SK-N-SH treated with all-trans-retinoic acid at 6 μM for 48 hours (cell line): ENCODE measurements at regions not wholly inside any gene's neighbourhood (a gene's known extent, or its start where the extent isn't known, plus 50 kb on each side); places are given as distances from the start of the nearest gene placed in this dataset.

Experiments used
- ATAC-seq: fragments of 200-7000 bp; cut with Tn5 transposase; 3 replicates; pipeline ENCODE4 v1.9.1; 2020; ENCODE audit warnings: mild to moderate bottlenecking, moderate library complexity
- ARNTL ChIP-seq: fragments of 450-650 bp; formaldehyde crosslinking; IDR thresholded peaks from 2 replicates; pipeline ENCODE4 v1.5.0; 2020; ENCODE audit warnings: low read depth, mild to moderate bottlenecking, moderate library complexity, borderline replicate concordance
- BACH2 ChIP-seq: fragments of 250-450 bp; sonication (Bioruptor Pico); IDR thresholded peaks from 2 replicates; pipeline ENCODE4 v1.9.0; 2021; ENCODE audit warnings: mild to moderate bottlenecking, borderline replicate concordance
- CSDC2 ChIP-seq: fragments of 250-450 bp; sonication (Bioruptor Pico); IDR thresholded peaks from 2 replicates; pipeline ENCODE4 v1.5.0; 2020; ENCODE audit warnings: mild to moderate bottlenecking, moderate library complexity
- ESRRG ChIP-seq: fragments of 250-450 bp; sonication (Bioruptor Pico); IDR thresholded peaks from 2 replicates; pipeline ENCODE4 v1.6.1; 2021; ENCODE audit warnings: mild to moderate bottlenecking
- GLIS3 ChIP-seq: fragments of 250-450 bp; sonication (Bioruptor Pico); IDR thresholded peaks from 2 replicates; pipeline ENCODE4 v1.5.0; 2020; ENCODE audit warnings: mild to moderate bottlenecking, moderate library complexity
- ISL1 ChIP-seq: fragments of 250-450 bp; sonication (Bioruptor Pico); IDR thresholded peaks from 2 replicates; pipeline ENCODE4 v2.1.2; 2022; ENCODE audit warnings: mild to moderate bottlenecking, moderate library complexity
- OSR1 ChIP-seq: fragments of 250-450 bp; sonication (Bioruptor Pico); IDR thresholded peaks from 2 replicates; pipeline ENCODE4 v1.8.0; 2022; ENCODE audit warnings: moderate library complexity, mild to moderate bottlenecking, inconsistent platforms
- PPARA ChIP-seq: fragments of 250-450 bp; sonication (Bioruptor Pico); IDR thresholded peaks from 2 replicates; pipeline ENCODE4 v1.5.0; 2020; ENCODE audit warnings: mild to moderate bottlenecking, borderline replicate concordance
- RARB ChIP-seq: fragments of 250-450 bp; sonication (Bioruptor Pico); IDR thresholded peaks from 2 replicates; pipeline ENCODE4 v1.8.0; 2021; ENCODE audit warnings: mild to moderate bottlenecking, moderate library complexity
- SNAI2 ChIP-seq: fragments of 250-450 bp; sonication (Bioruptor Pico); IDR thresholded peaks from 2 replicates; pipeline ENCODE4 v1.5.0; 2020; ENCODE audit warnings: mild to moderate bottlenecking, moderate library complexity
- TCF4 ChIP-seq: fragments of 250-450 bp; sonication (Bioruptor Pico); IDR thresholded peaks from 2 replicates; pipeline ENCODE4 v1.8.0; 2021; ENCODE audit warnings: mild to moderate bottlenecking, moderate library complexity, borderline replicate concordance
- TOX ChIP-seq: fragments of 250-450 bp; sonication (Bioruptor Pico); IDR thresholded peaks from 2 replicates; pipeline ENCODE4 v1.8.0; 2021; ENCODE audit warnings: mild to moderate bottlenecking, moderate library complexity, borderline replicate concordance
- ZC3H10 ChIP-seq: fragments of 250-450 bp; sonication (Bioruptor Pico); IDR thresholded peaks from 2 replicates; pipeline ENCODE4 v1.5.1; 2021; ENCODE audit warnings: mild to moderate bottlenecking, moderate library complexity
- ZFP3 ChIP-seq: fragments of 250-450 bp; sonication (Bioruptor Pico); IDR thresholded peaks from 2 replicates; pipeline ENCODE4 v1.5.0; 2020; ENCODE audit warnings: mild to moderate bottlenecking, moderate library complexity
- ZFP30 ChIP-seq: fragments of 450-650 bp; formaldehyde crosslinking; IDR thresholded peaks from 2 replicates; pipeline ENCODE4 v1.5.0; 2022; ENCODE audit warnings: mild to moderate bottlenecking, moderate library complexity
- ZNF70 ChIP-seq: fragments of 450-650 bp; formaldehyde crosslinking; IDR thresholded peaks from 2 replicates; pipeline ENCODE4 v1.5.0; 2020; ENCODE audit warnings: mild to moderate bottlenecking, moderate library complexity
- ZNF8 ChIP-seq: fragments of 450-650 bp; formaldehyde crosslinking; IDR thresholded peaks from 2 replicates; pipeline ENCODE4 v1.5.0; 2020; ENCODE audit warnings: mild to moderate bottlenecking, moderate library complexity
- TF ChIP-seq, protein P1 (sequence below): fragments of 250-450 bp; sonication (Bioruptor Pico); IDR thresholded peaks from 2 replicates; pipeline ENCODE4 v1.8.0; 2020; ENCODE audit warnings: mild to moderate bottlenecking, moderate library complexity, borderline replicate concordance
- TF ChIP-seq, protein P2 (sequence below): fragments of 250-450 bp; sonication (Bioruptor Pico); IDR thresholded peaks from 2 replicates; pipeline ENCODE4 v1.5.1; 2021; ENCODE audit warnings: mild to moderate bottlenecking, moderate library complexity
- TF ChIP-seq, protein P3 (sequence below): fragments of 250-450 bp; sonication (Bioruptor Pico); IDR thresholded peaks from 2 replicates; pipeline ENCODE4 v1.5.1; 2020; ENCODE audit warnings: low read depth, mild to moderate bottlenecking, moderate library complexity
- TF ChIP-seq, protein P4 (sequence below): fragments of 250-450 bp; sonication (Bioruptor Pico); IDR thresholded peaks from 2 replicates; pipeline ENCODE4 v1.5.0; 2020; ENCODE audit warnings: mild to moderate bottlenecking, moderate library complexity
- TF ChIP-seq, protein P5 (sequence below): fragments of 250-450 bp; sonication (Bioruptor Pico); IDR thresholded peaks from 2 replicates; pipeline ENCODE4 v1.8.0; 2021; ENCODE audit warnings: low read depth, mild to moderate bottlenecking, moderate library complexity, borderline replicate concordance

DNA sequence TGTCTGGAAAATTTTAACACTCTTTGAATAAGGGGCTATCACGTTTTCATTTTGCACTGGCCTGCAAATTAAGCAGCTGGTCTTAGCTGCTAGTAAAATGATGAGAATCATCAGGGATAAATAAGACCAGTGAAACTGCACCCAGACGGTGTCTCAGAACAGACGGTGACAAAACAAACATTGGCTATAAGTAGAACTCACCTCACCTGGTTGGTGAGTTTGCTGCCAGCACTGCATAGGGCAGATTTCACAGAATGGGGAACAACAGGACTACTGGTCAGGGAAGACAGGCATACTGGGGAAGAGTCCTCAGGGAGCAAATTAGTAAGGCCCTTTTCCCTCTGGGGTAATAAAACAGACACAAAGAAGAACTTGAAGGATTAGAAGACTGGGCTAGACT, 175.9 kb upstream of the CITED2 start:
- ATAC-seq, result no peak
- TF ChIP-seq CSDC2 (no peak), TCF4 (CRISPR knock-in tag) (no peak), PPARA (CRISPR knock-in tag) (no peak), ARNTL (CRISPR knock-in tag) (no peak), OSR1 (no peak), TOX (no peak), SNAI2 (CRISPR knock-in tag) (no peak), RARB (CRISPR knock-in tag) (no peak), ZNF70 (no peak), ZFP3 (CRISPR knock-in tag) (no peak)
- TF ChIP-seq, protein P1, sequence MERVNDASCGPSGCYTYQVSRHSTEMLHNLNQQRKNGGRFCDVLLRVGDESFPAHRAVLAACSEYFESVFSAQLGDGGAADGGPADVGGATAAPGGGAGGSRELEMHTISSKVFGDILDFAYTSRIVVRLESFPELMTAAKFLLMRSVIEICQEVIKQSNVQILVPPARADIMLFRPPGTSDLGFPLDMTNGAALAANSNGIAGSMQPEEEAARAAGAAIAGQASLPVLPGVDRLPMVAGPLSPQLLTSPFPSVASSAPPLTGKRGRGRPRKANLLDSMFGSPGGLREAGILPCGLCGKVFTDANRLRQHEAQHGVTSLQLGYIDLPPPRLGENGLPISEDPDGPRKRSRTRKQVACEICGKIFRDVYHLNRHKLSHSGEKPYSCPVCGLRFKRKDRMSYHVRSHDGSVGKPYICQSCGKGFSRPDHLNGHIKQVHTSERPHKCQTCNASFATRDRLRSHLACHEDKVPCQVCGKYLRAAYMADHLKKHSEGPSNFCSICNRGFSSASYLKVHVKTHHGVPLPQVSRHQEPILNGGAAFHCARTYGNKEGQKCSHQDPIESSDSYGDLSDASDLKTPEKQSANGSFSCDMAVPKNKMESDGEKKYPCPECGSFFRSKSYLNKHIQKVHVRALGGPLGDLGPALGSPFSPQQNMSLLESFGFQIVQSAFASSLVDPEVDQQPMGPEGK (CRISPR knock-in tag), result no peak
- TF ChIP-seq, all 23 proteins: peak for 0

DNA sequence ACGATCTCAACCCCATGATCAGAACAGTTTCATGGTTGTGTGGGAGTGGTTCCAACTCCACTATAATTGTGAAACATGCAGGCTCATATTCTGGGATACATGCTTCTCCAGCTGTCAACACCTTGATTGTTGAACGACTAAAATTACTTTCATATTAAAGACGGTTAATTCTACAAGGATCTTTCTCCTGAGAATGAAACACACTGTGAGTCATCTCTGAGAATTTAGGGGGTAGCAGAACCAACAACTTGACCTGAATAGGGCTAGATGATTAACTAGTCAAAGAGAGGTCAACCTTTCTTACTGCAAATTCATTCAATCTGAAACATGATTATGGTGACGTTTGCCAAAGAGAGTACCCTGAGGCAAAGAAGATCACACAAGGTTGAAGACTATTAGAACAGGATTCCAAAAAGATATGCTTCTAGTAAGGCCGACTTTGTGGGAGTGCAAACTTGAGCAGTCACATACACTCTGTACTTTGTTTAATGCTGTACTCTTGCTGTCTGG, 175.2 kb upstream of the CITED2 start:
- TF ChIP-seq PPARA (CRISPR knock-in tag) (no peak), ISL1 (CRISPR knock-in tag) (no peak), ARNTL (CRISPR knock-in tag) (no peak), ZFP3 (CRISPR knock-in tag) (no peak)
- TF ChIP-seq, protein P1 (CRISPR knock-in tag), result no peak
- ATAC-seq, result no peak

DNA sequence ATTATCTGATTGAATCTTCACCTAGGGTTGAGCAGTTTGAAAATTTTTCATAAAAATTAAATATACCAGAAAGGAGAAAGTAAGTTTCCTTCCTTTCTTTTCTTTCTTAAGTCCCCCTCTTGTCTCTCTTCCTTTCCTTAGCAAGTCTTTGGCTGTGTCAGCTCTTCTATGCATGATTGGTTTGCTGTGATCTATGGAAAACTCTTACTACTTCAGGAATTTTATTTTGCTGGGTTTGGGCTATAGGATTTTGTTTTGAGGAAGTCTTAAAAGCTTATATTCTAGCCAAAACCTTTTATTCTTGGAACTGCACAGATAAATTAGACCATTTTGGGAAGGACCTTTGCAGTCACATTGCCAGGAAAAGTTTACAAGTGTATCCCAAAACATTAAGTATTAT, 173.4 kb upstream of the CITED2 start:
- no peak for ATAC-seq
- TF ChIP-seq SNAI2 (CRISPR knock-in tag), result no peak
- TF ChIP-seq, protein P2, sequence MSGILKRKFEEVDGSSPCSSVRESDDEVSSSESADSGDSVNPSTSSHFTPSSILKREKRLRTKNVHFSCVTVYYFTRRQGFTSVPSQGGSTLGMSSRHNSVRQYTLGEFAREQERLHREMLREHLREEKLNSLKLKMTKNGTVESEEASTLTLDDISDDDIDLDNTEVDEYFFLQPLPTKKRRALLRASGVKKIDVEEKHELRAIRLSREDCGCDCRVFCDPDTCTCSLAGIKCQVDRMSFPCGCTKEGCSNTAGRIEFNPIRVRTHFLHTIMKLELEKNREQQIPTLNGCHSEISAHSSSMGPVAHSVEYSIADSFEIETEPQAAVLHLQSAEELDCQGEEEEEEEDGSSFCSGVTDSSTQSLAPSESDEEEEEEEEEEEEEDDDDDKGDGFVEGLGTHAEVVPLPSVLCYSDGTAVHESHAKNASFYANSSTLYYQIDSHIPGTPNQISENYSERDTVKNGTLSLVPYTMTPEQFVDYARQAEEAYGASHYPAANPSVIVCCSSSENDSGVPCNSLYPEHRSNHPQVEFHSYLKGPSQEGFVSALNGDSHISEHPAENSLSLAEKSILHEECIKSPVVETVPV, result no peak
- TF ChIP-seq, protein P3, sequence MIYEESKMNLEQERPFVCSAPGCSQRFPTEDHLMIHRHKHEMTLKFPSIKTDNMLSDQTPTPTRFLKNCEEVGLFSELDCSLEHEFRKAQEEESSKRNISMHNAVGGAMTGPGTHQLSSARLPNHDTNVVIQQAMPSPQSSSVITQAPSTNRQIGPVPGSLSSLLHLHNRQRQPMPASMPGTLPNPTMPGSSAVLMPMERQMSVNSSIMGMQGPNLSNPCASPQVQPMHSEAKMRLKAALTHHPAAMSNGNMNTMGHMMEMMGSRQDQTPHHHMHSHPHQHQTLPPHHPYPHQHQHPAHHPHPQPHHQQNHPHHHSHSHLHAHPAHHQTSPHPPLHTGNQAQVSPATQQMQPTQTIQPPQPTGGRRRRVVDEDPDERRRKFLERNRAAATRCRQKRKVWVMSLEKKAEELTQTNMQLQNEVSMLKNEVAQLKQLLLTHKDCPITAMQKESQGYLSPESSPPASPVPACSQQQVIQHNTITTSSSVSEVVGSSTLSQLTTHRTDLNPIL, result no peak
- TF ChIP-seq, protein P1 (CRISPR knock-in tag), result no peak
- TF ChIP-seq, protein P4, sequence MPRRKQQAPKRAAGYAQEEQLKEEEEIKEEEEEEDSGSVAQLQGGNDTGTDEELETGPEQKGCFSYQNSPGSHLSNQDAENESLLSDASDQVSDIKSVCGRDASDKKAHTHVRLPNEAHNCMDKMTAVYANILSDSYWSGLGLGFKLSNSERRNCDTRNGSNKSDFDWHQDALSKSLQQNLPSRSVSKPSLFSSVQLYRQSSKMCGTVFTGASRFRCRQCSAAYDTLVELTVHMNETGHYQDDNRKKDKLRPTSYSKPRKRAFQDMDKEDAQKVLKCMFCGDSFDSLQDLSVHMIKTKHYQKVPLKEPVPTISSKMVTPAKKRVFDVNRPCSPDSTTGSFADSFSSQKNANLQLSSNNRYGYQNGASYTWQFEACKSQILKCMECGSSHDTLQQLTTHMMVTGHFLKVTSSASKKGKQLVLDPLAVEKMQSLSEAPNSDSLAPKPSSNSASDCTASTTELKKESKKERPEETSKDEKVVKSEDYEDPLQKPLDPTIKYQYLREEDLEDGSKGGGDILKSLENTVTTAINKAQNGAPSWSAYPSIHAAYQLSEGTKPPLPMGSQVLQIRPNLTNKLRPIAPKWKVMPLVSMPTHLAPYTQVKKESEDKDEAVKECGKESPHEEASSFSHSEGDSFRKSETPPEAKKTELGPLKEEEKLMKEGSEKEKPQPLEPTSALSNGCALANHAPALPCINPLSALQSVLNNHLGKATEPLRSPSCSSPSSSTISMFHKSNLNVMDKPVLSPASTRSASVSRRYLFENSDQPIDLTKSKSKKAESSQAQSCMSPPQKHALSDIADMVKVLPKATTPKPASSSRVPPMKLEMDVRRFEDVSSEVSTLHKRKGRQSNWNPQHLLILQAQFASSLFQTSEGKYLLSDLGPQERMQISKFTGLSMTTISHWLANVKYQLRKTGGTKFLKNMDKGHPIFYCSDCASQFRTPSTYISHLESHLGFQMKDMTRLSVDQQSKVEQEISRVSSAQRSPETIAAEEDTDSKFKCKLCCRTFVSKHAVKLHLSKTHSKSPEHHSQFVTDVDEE (CRISPR knock-in tag), result no peak
- TF ChIP-seq PPARA (CRISPR knock-in tag), result no peak
- no peak for TF ChIP-seq ESRRG
- no peak for TF ChIP-seq CSDC2
- TF ChIP-seq BACH2 (CRISPR knock-in tag), result no peak
- TF ChIP-seq TCF4 (CRISPR knock-in tag), result no peak
- no peak for TF ChIP-seq ZNF8 (CRISPR knock-in tag)
- TF ChIP-seq ARNTL (CRISPR knock-in tag), result no peak
- TF ChIP-seq ZC3H10 (CRISPR knock-in tag), result no peak
- no peak for TF ChIP-seq ZFP30 (CRISPR knock-in tag)
- TF ChIP-seq GLIS3 (CRISPR knock-in tag), result no peak
- TF ChIP-seq TOX, result no peak
- TF ChIP-seq, protein P5, sequence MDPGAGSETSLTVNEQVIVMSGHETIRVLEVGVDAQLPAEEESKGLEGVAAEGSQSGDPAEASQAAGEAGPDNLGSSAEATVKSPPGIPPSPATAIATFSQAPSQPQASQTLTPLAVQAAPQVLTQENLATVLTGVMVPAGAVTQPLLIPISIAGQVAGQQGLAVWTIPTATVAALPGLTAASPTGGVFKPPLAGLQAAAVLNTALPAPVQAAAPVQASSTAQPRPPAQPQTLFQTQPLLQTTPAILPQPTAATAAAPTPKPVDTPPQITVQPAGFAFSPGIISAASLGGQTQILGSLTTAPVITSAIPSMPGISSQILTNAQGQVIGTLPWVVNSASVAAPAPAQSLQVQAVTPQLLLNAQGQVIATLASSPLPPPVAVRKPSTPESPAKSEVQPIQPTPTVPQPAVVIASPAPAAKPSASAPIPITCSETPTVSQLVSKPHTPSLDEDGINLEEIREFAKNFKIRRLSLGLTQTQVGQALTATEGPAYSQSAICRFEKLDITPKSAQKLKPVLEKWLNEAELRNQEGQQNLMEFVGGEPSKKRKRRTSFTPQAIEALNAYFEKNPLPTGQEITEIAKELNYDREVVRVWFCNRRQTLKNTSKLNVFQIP, result no peak
- no peak for TF ChIP-seq ISL1 (CRISPR knock-in tag)
- TF ChIP-seq OSR1, result no peak
